Neural progenitor cell (in vitro differentiated cells): ENCODE measurements at regions not wholly inside any gene's neighbourhood (a gene's known extent, or its start where the extent isn't known, plus 50 kb on each side); places are given as distances from the start of the nearest gene placed in this dataset.
"Not testable (repeated sequence)": the region's sequence is repeated elsewhere in the genome, so short reads cannot be mapped to it uniquely, and the experiment has no call there.

Source experiments
- EZH2 ChIP-seq: fragments of 200-600 bp; sonication (generic); IDR thresholded peaks from 2 replicates; pipeline ENCODE4 v1.6.1; 2017; ENCODE audit warnings: antibody characterized with exemption, mild to moderate bottlenecking, moderate library complexity
- TF ChIP-seq, protein P1 (sequence below): fragments of 200-600 bp; sonication (generic); IDR thresholded peaks from 2 replicates; pipeline ENCODE4 v1.5.1; 2017; ENCODE audit warnings: antibody characterized with exemption, mild to moderate bottlenecking

GRCh38 chr10:38350645-38351044 lies 256.5 kb downstream of the ZNF37A start:
- TF ChIP-seq EZH2, result not testable (repeated sequence)
- TF ChIP-seq, protein P1, sequence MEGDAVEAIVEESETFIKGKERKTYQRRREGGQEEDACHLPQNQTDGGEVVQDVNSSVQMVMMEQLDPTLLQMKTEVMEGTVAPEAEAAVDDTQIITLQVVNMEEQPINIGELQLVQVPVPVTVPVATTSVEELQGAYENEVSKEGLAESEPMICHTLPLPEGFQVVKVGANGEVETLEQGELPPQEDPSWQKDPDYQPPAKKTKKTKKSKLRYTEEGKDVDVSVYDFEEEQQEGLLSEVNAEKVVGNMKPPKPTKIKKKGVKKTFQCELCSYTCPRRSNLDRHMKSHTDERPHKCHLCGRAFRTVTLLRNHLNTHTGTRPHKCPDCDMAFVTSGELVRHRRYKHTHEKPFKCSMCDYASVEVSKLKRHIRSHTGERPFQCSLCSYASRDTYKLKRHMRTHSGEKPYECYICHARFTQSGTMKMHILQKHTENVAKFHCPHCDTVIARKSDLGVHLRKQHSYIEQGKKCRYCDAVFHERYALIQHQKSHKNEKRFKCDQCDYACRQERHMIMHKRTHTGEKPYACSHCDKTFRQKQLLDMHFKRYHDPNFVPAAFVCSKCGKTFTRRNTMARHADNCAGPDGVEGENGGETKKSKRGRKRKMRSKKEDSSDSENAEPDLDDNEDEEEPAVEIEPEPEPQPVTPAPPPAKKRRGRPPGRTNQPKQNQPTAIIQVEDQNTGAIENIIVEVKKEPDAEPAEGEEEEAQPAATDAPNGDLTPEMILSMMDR, result not testable (repeated sequence)
